Hematopoietic multipotent progenitor cell (in vitro differentiated cells): ENCODE measurements at regions not wholly inside any gene's neighbourhood (a gene's known extent, or its start where the extent isn't known, plus 50 kb on each side); places are given as distances from the start of the nearest gene placed in this dataset. TPM values are rescaled to one million over a fixed set of nuclear protein-coding genes. Genes with fewer than 3 reads are reported as not detected.
"Not testable (repeated sequence)": the region's sequence is repeated elsewhere in the genome, so short reads cannot be mapped to it uniquely, and the experiment has no call there.

ENCODE experiments used
- DNase-seq, 3 donors: peaks; one replicate each; pipeline ENCODE4 v3.0.0-alpha.2; 2011 to 2015; ENCODE audit warnings: low read depth in 2 of 3, low spot score in 2 of 3
- small RNA-seq: library from RNA; depleted of rRNA; stranded (forward); fragments of <200 nt; gene quantifications from one replicate; pipeline ENCODE3, GENCODE V24; 2012

DNA sequence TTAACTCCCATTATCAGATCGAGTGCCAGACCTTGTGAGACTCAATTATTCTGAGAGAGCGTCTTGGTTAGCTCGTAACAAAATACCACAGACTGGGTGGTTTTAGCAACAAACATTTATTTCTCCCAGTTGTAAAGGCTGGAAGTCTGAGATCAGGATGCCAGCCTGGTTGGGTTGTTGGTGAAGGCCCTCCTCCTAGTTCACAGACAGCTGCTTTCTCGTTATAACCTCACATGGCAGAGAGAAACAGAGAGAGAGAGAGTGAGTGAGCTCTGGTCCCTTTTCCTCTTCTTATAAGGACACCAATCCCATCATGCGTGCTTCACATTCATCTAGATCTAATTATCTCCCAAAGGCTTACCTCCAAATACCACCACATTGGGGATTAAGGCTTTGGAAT is 114.2 kb upstream of the SLC24A2 start:
- no peak for DNase-seq

DNA sequence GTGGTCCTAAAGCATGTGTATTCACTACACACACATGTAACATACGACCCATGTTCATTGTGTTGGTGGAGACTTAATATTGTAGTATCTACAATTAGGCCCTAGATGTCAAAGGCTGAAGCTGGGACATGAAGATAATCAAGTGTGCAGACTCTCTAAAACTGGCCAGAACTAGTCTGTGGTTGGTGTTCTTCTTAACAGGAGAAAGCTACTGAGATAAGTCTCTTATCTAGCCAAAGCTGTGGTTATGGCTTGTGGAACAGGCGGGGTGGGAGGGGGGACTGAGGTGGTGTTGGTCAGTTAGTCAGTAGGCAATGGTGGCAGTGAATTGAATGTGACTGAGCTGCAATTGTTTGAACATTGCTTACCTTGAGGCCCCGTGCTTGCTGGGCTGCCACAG is 112.7 kb upstream of the SLC24A2 start:
- peak in 2 of 3 donors; percentile 18 to 32 for DNase-seq

DNA sequence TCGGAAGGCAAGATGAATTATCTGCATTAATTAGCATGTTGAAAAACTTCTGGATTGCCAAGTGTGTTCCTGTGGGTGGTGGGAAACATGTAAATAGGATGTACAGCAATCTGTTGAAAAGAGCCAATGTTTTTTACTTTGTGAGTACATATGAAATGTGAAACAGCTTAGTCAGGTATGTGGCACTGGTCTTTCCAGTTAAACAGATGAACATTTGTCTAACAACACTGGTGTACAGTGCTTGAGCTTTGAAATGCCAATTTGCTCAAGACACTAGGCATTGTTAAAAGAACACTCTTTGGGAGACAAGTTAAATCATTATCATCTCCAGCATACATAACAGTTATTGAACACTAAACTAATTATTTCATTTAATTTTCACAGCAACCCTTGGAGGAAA is 107.3 kb upstream of the SLC24A2 start:
- no peak for DNase-seq

DNA sequence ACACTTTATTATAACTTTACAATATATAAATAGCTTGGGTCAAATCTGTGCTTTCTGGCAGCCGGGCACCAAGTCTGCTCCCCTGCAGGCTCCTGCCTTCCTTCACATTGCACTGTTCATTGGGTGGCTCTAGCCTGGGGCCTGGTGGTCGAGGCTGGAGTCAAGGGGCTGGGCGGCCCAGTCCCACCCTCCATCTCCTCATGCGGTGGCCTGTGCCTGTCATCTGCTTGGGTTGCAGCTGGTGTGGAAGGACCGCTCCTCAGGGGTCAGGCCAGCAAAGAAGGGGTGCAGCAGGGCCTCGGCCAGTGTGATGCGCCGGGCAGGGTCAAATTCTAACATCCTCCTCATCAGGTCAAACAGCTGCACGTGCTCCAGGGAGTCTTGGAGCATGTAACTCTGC is 106.7 kb upstream of the SLC24A2 start:
- not testable (repeated sequence) for DNase-seq

DNA sequence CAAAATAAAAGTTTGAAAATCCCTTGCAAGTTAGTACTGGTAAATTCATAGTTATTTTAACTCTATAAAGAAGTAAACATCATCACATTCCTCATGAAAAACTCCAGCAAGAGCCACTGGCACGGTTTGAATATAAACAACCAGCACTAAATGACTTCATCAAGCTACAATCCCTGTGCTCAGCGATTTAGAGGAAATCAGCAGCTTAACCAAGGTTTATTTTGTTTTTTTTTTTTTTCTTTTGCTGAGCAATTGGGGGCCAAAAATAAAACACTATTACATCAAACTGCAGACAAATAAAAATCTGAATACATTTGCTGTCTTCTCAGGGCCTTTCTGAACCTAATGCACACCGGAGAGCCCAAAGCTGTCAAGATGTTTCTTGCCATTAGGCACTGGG is 106.2 kb upstream of the SLC24A2 start:
- no peak for DNase-seq

DNA sequence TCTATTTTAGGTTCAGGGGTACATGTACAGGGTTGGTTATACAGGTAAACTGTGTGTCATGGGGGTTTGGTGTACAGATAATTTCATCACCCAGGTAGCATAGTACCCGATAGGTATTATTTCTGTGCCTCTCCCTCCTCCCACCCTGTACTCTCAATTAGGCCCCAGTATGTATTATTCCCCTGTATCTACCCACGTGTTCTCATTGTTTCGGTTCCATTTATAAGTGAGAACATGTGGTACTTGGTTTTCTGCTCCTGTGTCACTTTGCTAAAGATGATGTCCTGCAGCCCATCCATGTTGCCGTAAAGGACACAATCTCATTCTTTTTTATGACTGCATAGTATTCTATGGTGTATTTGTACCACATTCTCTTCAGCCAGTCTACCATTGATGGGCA is 96.8 kb upstream of the SLC24A2 start:
- no peak for DNase-seq

DNA sequence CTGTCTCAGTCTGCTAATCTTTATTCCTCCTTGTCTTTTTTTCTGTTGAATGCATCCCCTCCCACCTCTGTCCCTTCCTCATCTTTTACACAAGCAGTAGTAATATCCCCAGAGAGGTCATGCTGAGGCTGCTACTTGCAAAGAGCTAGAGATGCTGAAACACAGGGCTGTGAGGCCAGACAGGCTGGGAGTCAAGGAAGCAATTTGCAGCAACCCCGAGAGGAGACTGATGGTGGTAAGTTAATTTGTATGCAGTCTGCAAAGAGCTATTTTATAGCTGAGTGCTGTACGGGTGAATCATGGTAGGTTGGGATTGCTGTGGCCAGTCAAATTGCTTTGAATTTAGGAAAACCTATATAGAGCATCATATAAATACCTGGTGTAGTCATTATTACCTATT is 90.2 kb upstream of the SLC24A2 start:
- no peak for DNase-seq

DNA sequence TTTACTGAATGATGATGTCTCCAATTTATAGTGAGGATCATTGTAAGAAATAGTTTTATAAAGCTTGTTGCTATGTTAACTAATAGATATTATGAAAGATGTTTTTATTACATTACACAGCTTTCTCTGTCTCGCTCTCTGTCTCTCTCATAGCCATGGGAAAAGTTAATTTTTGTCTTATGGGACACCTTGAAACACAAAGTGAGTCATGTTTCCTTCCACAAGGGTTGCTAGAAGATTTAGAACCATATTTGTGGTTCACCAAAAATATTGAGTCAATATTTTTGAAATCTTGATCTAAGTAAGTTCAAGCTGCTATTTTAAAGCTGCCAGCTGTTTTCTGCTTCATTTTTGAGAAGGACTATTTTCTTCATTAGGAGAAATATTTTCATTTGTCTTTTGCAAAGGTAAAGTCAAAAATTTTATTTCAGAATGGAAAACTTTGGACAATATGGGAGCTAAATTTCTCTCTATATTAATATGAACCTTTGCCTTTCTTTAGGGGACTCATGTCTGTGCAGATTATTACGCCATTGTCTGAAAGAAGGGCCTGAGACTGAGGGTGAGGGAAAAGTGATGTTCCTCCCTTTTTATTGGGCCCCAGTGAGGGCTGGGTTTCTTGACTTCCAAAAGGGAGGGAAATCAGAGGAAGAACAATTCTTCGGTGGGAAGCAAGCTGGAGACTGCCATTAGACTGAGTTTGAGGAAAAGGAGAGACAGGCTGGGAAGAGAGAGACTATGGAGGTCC is 87.9 kb upstream of the SLC24A2 start:
- DNase-seq, result no peak

DNA sequence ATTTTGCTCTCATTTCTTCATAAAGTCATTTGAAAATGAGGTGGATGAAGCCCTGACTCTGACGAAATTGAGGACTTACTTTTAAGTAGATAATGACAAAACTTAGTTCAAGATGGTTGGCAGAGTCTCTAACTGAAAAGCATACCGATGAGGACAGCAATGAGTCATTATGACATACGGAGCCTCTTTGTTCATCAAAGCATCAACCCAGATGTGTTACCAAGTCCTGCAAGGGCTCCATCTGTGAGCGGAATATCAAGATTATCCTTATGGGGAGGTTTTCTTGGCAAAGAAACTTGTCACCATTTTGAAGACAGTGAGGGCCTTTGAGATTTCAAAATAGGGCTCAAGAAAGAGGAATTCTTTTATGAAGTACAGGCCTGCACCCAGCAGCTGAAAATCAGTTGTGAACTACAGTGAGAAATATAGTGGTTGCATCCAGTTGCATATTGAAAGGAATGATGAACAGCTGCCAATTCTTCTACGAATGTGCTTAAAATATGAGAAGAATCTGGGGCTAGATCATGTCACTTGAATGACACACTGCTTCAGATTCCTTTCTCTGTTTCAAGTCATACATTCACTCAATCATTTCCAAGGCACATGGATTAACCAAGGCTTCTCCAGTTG is 86.6 kb upstream of the SLC24A2 start:
- no peak for DNase-seq

DNA sequence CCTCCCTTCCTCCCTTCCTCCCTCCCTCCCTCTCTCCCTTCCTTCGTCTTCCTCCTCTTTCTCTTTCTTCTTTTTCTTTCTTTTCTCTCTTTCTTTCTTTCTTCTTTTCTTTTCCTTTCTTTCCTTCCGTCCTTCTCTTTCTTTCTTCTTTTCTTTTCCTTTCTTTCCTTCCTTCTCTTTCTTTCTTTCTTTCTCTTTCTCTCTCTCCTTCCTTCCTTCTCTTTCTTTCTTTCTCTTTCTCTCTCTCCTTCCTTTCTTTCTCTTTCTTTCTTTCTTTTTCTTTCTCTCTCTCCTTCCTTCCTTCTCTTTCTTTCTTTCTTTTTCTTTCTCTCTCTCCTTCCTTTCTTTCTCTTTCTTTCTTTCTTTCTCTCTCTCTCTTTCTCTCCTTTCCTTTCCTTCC is 84.4 kb upstream of the SLC24A2 start:
- DNase-seq, result not testable (repeated sequence)

DNA sequence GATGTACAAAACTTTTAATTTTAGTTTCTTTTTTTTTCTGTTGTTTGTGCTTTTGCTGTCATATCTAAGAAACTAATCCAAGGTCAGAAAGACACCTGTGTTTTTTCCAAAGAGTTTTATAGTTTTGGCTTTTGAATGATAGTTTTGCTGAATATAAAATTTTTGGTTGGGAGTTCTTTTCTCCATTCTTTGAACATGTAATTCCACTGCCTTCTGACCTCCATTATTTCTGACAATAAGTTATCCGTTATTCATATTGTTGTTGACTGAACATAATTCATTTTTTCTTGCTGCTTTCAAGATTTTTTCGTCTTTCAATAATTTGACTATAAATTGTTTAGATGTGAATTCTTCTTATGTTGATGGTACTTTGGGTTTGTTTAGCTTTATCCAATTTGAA is 82.2 kb upstream of the SLC24A2 start:
- DNase-seq, result no peak

DNA sequence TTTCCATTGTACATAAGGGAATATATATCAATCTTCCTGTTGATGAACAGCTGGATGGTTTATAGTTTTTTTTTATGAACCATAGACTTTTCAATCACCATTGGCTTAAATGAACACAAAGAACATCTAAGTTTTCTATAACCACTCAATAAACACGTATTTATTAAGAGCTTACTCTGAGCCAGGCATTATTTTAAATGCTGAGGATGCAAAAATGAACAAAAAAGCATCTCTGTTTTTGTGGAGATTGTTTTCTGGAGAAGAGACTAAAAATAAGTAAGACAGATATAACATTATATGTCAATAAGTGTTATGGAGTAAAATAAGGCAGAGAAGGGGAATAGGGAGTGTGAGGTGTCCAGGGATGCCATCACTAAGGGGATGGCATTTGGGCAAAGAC is 52.1 kb upstream of the SLC24A2 start:
- no peak for DNase-seq

Small RNAs in the stretch of these regions (small RNA-seq; reads per million reads assigned to genes)
- gene AL158077.1, result not detected
